Eye (tissue), 1 donor: ENCODE measurements at regions not wholly inside any gene's neighbourhood (a gene's known extent, or its start where the extent isn't known, plus 50 kb on each side); places are given as distances from the start of the nearest gene placed in this dataset.
"Not testable (repeated sequence)": the region's sequence is repeated elsewhere in the genome, so short reads cannot be mapped to it uniquely, and the experiment has no call there.

Experiments
- DNase-seq: peaks from one replicate; pipeline ENCODE4 v3.0.0-alpha.2; 2015

DNA sequence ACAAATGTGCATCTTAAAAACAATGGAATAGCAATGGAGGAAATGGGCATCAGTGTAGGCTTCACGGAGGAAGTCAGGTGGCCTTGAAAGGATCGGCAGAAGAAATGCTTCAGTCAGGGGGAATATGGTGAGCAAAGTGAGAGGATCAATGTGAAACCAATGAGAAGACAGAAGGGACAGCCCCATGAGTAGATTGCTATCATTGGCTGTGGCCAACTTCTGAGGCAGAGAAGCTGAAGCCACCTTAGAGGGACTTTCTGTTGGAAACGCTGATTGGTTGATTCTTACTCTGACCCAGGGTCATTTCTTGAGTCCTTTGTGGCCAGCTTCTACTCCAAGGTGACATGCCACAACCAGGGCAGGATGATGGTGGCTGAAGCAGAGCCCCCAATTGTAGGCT is 130.7 kb upstream of the ZNF648 start:
- no peak for DNase-seq

DNA sequence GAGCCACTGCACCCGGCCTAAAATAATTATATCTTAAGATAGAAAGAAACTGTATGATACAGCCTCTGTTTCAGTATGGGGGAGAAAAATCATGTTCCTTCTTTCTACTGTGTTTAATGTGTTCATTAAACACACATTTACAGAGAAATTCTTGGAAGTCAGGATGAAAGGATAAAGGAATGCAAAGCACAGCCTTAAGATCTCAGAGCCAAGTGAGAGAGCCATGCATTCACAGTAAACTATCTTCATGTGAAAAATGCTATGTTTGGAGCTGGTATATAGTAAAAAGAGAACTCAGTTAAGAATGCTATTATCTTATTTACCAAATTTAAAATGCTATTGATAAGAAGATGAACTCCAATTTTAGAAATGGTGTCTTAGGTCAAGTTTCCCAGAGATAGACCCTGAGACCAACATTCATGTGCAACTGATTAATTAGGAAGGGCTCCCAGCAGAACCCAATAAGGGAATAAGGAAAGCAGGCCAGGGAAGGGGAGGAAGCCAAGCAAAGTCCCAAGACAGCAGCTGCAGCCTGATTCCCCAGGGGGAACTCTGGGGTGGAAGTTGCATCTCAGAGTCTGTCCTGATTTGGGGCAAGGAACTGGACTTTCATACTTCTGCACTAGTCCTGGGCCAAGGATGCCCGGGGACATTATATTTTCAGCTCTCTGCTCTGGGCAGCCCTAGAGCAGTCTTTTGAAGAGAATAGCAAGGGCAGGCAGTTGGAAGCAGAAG is 130.0 kb upstream of the ZNF648 start:
- DNase-seq = no peak

DNA sequence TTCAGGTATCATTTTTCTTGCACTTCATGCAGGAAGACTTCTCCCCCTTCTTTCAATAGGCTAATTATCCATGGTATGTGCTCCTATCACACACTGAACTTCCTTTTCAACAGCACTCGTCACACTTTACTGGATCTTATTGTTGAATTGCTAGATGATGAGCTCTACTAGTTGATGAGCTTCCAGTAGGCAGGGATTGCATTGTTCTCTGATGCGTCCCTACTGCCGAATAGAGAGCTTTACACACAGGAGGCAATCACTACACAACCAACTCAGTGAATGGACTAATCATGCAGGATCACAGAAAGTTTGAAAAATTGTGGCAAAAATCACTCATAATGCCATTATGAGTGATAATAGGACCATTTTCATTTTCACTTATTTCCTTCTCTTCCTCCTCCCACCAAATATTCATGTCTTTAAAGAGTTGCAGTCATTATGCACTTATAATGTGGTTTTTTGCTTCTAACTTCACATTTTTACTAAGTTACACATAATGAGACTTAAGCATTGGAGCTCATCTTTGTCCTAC is 128.1 kb upstream of the ZNF648 start:
- no peak for DNase-seq

DNA sequence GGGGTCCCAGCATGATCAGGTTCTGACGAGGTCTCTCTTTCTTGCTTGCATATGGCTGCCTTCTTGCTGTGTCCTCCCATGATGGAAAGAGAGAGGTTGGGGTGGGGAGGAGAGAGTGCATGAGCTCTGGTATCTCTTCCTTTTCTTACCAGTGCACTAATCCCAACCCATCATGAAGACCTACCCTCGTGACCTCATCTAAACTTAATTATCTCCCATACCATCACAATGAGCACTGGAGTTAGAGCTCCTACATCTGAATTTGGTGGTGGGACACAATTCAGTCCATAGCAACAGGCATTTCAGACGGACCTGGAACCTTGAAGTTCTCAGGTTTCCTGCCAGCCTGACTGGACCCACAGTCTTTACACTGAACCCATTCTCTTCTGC is 125.2 kb upstream of the ZNF648 start:
- DNase-seq = no peak

DNA sequence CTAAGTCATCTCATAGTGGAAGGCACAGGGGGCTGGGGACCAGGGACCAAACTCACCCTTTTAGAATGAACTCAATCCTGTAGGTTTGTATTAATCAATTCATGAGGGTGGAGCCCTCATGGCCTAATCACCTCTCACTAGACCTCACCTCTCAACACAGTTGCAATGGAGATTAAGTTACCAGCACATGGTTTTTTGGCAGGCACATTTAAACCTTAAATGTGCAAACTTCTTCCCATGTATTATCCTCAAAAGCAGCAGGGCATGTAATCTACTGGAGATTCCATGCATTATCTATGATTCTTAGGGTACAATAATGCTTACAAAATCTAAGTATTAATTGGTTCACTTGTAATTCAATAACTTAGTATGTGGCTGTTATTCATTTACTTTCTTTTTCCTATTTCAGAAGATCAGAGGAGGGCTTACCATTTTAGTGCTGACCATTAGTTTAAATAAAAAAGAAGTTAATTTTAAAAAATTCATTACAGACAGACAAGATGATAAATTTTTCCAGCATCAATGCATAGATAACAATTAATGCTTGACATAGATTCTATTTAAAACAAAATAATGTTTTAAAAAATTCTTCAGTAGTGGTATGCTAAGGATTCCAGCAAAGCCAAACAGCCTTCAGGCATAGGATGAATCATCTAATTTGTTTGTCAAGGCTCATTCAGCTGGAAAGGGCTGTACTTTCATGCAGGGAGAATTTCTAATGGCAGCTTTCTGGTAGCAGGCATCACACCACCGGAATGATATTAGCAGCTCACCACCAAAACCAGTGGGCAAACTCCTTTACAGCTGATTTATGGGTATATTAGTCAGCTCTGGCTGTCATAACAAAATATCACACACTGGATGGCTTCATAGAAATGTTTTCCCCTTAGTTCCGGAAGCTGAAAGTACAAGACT is 124.6 kb upstream of the ZNF648 start:
- DNase-seq = peak; percentile 91

DNA sequence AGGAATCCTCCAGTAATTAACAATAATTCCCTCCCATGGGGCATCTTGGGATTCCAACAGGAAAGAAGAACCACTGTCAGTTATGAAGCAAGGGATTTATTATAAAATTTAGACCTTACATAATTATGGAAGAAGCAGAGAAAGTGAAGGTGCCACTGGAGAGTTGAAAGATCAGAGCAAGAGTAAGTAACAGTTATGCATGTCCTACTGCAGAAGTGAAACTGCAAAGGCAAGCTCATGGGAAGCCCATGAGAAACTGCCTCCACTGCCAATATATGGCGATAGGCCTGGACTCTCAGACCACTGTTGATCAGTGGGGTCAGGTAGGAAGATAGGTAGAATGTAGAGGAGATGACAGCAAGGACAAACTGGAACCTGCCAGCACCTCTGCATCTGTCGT is 123.6 kb upstream of the ZNF648 start:
- no peak for DNase-seq

DNA sequence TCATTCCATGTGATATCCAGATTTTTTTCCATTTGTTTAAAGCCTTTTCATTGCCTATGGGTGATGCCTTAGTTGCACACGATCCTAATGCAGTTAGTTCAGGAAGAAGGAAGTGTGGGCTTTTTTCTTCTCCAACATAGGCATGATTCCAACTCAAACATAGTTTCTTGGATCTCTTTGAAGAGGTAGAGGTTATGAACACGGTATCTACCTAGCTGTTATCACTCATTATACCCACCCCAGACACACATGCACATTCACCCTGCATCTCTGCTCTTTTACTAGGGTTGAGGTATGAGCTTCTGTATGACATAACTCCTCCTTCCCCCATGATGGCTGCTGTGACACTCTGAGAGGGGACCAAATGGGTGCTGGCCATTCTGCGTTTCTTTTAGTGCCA is 122.1 kb upstream of the ZNF648 start:
- DNase-seq = no peak

DNA sequence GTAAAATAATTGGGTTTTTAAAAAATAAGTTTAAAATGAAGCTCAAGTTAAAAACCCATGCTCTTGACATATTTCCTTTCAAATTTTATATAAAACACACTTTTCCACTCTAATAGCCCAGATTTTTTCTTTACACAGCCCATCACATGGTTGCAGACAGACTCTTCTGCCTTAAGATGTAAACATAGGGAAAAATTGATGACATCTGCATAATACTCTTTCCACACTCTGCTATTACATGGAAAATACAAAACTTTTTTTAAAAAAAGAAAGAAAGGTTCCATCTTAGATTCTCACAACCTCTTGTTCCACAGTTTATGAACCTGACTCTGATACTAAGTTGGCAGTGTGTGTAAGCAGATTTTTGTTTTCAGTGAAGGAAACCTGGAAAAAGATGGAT is 120.8 kb upstream of the ZNF648 start:
- no peak for DNase-seq

DNA sequence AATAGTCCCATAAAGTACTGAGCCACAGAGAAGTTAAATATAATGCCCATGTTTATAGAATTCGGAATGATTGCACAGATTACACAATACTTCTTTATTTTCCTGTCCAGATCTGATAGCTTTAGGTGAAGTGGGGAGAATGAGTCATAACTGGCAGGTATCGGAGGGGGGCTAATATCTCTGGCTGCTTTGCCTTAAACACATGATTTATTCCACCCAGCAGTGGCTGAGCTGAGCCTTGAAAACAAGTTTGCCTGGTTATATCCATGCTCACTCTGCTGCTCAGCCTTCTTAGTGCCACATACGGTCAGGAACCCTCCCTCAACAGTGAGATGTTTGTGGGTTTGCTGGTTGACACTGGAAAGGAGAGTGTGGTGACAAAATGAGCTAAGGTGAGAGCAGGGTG is 119.7 kb upstream of the ZNF648 start:
- DNase-seq = no peak

DNA sequence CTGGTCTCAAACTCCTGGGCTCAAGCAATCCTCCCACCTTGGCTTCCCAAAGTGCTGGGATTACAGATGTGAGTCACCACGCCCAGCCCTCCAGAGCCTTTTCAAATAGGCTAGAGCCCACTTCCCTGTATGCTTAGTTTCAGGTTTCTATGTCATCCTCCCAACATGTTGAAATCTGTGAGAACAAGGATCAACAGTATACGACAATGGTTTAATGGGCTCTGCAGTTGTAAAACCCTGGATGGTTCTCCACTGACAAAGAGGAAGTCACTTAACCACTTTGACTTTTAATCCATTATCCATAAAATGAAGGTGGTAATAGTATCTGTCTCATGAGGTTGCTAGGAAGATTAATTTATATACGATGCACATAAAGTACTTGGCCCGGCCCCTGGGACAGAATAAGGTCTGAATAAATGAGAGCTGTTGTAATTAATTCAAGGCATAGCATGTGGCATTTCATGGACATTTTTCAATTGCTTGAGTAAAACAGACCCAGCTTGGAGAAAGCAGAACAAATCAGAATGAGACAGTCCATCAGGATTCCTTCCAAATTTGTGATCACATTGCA is 113.9 kb upstream of the ZNF648 start:
- no peak for DNase-seq

DNA sequence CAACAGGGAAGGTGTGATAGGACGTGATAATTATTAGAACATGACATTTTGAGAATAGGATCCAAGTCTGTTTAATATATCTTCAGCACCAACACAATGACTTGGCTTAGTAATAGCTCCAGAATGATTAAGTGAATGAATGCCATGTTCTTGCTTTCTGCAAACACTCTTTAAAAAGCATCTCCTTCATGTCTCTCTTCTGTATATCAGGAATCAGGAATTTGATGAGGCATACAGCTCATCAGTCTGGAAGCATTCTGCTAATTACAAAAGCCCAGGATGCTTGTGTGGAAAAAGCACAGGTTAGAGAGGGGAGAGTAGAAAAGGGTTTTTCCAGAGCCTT is 113.0 kb upstream of the ZNF648 start:
- no peak for DNase-seq

DNA sequence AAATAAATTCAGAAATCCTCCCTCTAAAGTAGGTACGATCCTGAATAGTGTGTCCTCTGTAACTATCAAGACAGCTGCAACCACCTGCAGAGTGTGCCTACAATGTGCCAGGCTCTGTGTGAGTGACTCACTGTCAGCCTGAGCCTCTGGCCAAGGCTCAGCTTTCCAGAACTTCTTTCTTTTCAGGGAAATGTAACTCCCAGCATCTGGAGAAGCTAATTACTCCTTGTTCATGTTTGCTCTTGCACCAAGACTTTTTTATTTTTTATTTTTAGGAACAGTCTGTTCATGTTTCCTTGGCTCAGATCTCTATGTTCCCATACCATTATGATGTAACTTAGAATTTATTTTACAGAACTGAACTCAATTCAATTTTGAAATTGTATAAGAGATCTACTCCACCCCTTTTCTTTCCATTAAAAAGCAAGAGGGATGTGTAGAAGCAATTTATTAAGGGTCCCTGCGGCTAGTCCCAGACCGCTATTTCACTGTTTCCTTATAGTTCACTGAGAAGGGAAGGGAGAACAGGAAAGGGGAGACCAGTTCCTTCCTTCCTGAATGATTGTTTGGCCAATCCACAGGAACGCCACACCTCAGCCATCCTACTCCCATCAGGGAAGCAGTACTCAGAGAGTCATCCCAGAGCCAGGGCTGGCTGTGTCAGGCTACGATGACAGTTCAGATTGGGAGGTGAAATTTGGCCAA is 112.4 kb upstream of the ZNF648 start:
- peak; percentile 32 for DNase-seq

DNA sequence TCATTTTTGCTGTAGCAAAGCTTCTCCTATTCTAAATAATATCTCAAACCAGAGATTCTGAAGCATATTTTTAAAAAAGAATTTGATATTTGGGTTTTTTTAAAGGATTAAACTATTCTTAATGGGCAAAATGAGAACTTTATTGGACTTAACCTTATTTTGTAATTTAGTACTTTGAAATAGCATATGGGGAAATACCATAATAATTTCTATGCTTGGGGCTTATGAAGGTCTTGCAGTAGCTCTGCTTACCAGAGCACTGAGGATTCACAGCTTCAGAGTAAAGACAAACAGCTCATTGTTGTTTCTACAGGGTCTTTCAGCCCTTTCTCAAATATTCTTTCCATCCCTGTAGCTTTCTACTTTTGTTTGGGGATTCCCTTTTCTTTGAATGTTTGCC is 111.2 kb upstream of the ZNF648 start:
- no peak for DNase-seq

DNA sequence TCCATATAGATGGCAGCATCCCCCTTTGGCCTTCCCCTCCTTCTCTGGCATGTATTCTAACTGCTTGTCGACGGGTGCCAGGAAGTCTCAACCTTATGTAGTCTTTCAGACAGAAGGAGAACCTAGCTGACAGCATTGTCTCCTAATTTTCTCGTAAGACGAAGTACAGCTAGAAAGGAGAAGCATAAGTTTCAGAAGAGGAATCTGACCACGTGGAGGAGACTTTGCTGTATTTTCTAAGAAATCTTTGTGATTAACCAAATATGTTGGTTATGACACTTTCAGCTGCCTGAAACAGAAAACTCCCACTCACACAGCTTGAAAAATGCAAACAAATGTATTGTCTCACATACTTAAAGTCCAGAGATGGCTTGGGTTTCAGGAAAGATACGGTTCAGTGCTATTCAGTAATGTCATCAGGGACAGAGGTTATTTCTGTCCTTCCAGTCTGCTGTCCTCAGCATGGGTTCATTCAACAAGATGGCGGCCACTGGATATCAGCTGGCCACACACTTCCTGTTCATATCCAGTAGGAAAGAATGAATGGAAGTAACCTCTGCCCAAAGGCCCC is 109.5 kb upstream of the ZNF648 start:
- DNase-seq = no peak

DNA sequence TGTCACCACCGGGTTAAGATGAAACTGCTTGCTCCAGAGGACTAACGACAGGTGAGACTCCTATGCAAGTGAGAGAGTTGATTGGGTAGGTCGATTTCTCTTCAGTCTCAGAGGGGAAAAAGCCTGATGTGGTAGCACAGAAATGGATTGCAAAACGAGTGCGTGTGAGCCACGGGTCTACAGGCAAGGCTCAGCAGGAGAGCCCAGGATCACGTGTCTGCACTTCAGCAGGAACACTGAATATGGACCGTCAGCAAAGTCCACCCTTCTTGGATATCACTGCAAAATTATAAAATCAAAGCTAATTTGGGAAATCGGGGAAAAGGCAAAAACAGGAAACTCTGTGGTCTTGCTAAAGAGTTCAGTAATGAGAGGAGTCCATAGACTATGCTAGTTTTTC is 107.7 kb upstream of the ZNF648 start:
- DNase-seq = no peak

DNA sequence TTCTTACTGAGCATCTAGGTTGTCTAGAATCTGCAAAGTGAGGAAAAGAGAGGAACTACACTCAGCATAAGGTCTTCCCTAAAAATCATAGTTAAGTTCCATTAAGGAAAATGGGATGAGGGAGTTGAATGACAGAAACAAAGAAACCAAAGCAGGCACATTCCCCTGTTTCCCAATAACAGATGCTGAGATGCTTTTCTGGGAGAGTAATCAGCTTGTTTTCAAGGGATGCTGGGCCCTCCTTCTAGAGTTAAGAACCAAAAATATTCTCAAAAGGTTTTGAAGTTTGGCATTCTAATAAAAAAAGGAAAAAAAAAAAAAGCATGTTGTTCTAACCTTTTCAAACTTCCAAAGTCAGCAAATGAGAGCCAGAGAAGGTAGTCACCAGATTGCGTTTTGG is 105.2 kb upstream of the ZNF648 start:
- no peak for DNase-seq

DNA sequence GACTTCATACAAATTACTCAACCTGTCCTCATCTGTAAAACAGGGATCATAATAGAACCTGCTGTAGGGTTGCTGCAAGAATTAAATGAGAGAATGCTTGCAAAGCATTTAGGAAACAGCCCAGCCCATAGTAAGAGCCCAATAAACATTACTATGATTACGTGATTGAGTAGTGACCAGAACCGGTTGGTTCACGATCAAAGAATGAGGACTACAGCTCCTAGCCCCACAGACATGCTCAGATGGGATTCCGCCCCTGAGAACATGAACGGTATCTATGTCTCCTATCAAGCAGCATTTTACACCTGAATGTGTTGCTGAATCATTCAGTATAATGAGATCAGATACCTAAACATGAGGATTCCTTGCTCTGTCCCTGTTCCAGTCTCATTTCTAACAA is 104.8 kb upstream of the ZNF648 start:
- no peak for DNase-seq

DNA sequence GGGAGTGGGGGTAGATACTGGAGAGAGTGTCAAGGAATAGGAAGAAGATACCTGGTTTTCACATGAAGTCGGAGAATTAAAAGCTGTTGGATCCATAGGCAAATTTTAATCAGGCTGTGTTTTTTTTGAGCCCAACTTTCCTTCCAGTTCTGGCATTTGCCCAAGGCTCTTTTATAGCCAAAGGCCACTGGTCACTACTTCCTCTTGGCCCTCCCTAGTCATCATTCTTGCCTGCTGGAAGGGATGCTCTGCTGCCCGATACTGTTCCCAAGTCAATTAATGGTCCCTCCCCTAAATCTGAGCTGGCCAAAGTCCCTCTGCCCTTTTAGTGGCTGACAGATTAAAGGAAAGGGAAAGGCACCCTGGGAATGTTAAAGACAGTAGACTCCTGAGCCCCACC is 102.8 kb upstream of the ZNF648 start:
- DNase-seq = no peak

DNA sequence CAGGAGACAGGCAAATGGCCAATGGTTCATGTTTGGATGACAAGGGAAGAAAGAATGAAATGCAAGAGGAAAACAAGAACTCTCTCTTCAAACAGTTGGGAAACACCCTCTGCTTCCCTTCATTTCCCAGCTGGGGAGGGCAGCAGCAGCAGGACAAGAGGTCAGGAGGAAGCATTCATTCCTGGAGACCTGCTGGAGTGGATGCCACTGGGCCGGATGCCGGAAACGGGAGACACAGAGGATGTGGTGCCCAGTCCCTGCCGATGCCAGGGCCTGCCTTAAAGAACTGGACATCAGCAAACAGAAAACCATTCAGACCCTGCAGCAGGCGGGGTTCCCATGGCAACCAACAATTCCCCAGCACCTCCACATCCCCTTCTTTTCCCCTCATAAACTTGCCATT is 102.3 kb upstream of the ZNF648 start:
- no peak for DNase-seq

DNA sequence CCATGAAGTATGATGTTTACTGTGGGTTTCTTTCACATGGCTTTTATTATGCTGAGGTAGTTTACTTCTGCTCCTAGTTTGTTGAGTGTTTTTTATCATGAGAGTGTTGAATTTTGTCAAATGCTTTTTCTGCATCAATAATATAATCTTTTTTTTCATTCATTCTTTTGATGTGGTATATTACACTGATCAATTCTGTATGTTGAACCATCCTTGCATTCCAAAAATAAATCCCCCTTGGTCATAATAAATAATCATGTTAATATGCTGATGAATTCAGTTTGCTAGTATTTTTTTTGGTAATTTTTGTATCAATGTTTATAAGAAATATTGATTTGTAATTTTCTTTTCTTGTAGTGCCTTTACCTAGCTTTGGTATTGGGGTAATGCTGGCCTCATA is 97.9 kb upstream of the ZNF648 start:
- no peak for DNase-seq

DNA sequence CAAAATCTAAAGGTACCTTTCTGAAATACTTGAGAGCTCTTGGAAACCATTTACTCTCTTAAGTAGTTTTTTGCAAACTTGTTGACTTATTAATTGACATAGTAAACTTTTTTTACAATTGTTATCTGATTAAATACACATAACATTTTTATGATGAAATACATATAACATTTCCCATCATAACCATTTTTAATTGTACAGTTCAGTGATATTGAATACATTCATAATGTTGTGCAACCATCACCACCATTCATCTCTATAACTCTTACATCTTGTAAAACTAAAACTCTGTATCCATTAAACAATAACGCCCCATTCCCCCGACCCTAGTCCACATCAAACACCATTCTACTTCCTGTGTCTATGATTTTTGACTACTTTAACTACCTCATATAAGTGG is 95.7 kb upstream of the ZNF648 start:
- DNase-seq = no peak

DNA sequence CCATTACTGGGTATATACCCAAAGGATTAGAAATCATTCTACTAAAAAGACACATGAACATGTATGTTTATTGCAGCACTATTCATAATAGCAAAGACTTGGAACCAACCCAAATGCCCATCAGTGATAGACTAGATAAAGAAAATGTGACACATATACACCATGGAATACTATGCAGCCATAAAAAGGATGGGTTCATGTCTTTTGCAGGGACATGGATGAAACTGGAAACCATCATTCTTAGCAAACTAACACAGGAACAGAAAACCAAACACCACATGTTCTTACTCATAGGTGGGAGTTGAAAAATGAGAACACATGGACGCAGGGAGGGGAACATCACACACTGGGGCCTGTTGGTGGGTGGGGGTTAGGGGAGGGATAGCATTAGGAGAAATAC is 92.9 kb upstream of the ZNF648 start:
- not testable (repeated sequence) for DNase-seq

DNA sequence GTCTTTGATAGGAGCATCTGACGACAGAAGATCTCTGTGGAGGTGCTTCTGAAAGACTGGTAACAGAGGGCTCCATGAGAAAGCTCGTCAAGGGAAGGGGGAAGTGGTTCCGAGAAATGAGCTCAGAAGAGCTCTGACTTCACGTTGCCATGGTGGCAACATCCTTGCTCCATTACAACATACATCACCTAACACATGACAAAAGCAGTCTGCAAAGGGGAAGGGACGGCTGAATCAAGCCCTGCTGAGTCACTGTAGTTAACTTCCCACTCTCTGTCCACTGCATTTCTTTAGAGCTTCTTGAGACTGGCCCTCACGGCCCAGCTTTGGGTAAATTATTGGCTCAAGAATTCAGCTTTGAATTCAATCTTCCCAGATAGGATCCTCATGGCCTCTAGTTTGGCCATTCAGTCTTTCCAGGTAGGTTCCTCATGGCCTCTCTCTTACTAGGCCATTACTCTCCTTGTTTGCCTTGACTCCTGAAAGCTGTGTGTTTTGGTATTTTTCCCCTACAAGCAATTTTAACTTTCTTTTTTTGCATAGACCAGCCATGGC is 88.0 kb upstream of the ZNF648 start:
- no peak for DNase-seq
